Colonic mucosa (tissue), 4 donors: ENCODE measurements at regions not wholly inside any gene's neighbourhood (a gene's known extent, or its start where the extent isn't known, plus 50 kb on each side); places are given as distances from the start of the nearest gene placed in this dataset.

Experiments used
- DNase-seq: peaks from one replicate; pipeline ENCODE4 v3.0.0-alpha.2; 2020
- H3K27ac ChIP-seq: fragments of 200-600 bp; one replicate; pipeline ENCODE4 v1.8.0; 2021
- H3K27me3 ChIP-seq: fragments of 200-600 bp; one replicate; pipeline ENCODE4 v1.8.0; 2021
- H3K36me3 ChIP-seq: fragments of 200-600 bp; one replicate; pipeline ENCODE4 v1.8.0; 2021
- H3K4me1 ChIP-seq: fragments of 200-600 bp; one replicate; pipeline ENCODE4 v1.8.0; 2021; ENCODE audit warnings: mild to moderate bottlenecking
- H3K4me3 ChIP-seq: fragments of 200-600 bp; one replicate; pipeline ENCODE4 v1.8.0; 2021
- H3K9ac ChIP-seq, 2 donors: one replicate each; pipeline ENCODE4 v1.7.0; 2013; ENCODE audit warnings: control low read depth in 2 of 2, low read depth in 2 of 2, low read length in 2 of 2
- H3K9me3 ChIP-seq: fragments of 200-600 bp; one replicate; pipeline ENCODE4 v1.8.0; 2021
- intact Hi-C: fragments of 100-400 bp; cut with DNase I; formaldehyde crosslinking; loops from one replicate; pipeline ENCODE4 v1.14.1; 2022
- TF ChIP-seq, protein P1 (sequence below): fragments of 200-600 bp; IDR thresholded peaks from one replicate; pipeline ENCODE4 v1.8.0; 2022; ENCODE audit warnings: antibody characterized with exemption, mild to moderate bottlenecking
- donor health status: healthy.
- donor health status: DM: no; HTN: no; CAD: no.
- donor health status: DM: no; HTN: no; CAD: no.

DNA sequence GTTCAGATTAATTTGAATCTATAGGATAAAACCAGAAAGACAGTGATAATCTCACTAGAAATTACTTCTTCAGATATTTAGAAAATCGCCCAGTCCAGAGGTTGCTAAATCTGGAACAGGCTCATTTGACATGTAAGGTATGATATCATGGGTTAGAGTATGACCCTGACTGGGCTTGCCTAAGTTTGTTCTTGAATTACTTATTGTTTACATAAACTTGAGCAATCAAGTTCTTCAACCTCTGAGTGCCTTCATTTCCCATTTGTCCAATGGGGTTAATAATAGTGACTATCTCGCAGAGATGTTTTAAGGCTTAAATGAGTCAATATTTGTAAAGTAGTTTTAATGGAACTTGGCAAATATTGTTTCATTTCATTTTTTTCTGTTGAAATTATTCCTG, 1947.6 kb upstream of the IGFBP7 start:
- Histone ChIP-seq H3K4me3 (no peak overlapping the region), H3K27ac (no peak overlapping the region), H3K9me3 (no peaks in the 10 kb centered on the region), H3K27me3 (no peaks in the 10 kb centered on the region), H3K36me3 (no peaks in the 10 kb centered on the region), H3K9ac (no peak overlapping the region), H3K4me1 (no peaks in the 10 kb centered on the region)
- DNase-seq, result no peak
- TF ChIP-seq, protein P1, sequence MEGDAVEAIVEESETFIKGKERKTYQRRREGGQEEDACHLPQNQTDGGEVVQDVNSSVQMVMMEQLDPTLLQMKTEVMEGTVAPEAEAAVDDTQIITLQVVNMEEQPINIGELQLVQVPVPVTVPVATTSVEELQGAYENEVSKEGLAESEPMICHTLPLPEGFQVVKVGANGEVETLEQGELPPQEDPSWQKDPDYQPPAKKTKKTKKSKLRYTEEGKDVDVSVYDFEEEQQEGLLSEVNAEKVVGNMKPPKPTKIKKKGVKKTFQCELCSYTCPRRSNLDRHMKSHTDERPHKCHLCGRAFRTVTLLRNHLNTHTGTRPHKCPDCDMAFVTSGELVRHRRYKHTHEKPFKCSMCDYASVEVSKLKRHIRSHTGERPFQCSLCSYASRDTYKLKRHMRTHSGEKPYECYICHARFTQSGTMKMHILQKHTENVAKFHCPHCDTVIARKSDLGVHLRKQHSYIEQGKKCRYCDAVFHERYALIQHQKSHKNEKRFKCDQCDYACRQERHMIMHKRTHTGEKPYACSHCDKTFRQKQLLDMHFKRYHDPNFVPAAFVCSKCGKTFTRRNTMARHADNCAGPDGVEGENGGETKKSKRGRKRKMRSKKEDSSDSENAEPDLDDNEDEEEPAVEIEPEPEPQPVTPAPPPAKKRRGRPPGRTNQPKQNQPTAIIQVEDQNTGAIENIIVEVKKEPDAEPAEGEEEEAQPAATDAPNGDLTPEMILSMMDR, result no peak
- intact Hi-C loops, result no loop called here

DNA sequence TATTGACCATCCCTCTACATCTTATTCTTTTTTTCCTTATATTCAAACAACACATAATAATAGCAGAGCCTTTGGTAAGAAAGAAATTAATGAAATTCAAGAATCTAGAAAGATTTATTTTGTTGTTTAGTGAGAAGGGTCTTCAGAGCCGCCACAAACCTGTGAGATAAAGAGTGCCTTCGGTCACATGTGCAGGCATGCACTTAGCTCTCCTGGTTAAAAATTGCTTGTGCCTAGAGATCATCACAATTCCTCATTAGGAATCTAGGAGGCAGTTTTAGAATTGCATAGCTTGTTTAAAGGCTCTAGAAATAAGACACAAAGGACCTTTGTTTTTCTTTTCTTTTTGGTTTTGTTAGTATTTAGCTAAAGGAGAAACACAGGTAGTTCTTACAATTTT, 1948.4 kb upstream of the IGFBP7 start:
- Histone ChIP-seq H3K36me3 (no peaks in the 10 kb centered on the region), H3K4me1 (no peaks in the 10 kb centered on the region), H3K27me3 (no peaks in the 10 kb centered on the region), H3K9ac (no peak overlapping the region), H3K9me3 (no peaks in the 10 kb centered on the region), H3K4me3 (no peak overlapping the region), H3K27ac (no peak overlapping the region)
- DNase-seq, result no peak
- intact Hi-C loops, result no loop called here
- TF ChIP-seq, protein P1, result no peak

DNA sequence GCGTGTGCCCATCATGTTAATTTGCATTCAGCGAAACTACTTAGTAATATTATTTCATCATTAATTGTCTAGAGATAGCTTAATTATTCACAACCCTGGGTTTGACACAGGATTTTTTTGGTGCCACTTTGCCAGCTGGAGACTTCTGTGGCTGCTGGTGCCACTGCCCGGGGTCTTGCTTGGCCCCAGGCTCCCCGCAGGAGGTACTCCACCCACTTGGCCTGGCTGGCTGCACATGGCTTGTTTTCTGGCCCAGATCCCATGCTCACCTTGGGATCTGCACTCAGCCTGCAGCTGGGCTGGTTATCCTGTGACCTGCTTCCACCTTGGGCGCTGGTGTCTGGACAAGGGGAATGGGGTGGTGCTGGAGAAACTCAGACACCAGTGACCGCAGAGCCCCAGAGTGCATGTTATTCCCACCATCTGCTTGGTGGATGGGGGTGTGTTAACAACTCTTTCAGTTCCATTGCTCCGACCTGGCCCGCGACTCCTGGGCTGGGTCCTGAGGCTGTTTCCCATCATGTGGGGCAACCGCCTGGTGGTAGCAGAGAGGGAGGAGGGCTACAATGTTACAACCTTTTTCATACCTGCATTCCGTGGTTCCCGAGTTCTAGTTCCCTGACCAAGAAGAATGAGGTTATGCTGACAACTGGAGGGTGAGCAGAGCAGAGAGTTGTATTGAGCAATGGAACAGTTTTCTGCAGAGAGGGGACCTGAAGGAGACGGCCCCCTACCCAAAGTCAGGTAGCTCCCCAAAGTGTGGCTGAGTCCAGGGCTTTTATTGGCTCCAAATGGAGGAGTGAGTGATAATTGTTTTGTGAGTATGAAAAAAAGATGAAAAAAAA, 1950.0 kb upstream of the IGFBP7 start:
- DNase-seq, result no peak
- H3K4me1 ChIP-seq, result no peaks in the 10 kb centered on the region
- H3K9ac ChIP-seq, result no peak overlapping the region
- intact Hi-C loops, result no loop called here
- no peak overlapping the region for H3K4me3 ChIP-seq
- no peaks in the 10 kb centered on the region for H3K9me3 ChIP-seq
- no peaks in the 10 kb centered on the region for H3K36me3 ChIP-seq
- no peak overlapping the region for H3K27ac ChIP-seq
- TF ChIP-seq, protein P1, result no peak
- H3K27me3 ChIP-seq, result no peaks in the 10 kb centered on the region

DNA sequence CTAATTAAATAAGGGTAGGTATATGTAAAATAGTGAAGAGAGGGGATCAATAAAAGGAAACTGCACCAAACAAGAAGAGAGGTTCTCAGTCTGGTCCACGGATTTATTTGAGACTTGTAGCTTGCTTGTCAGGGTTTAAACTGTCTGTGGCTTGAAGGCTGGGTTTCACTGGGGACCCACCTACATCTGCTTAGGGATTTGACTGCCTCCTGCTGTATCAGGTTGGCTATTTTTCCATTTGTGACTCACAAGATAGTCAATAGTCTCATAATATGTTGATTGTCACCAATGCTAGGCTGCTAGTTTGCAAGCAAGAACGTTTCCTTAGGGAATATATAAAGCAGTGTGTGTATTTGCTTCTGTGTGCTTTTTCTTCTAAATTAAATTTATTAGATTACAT, 1950.7 kb upstream of the IGFBP7 start:
- no peaks in the 10 kb centered on the region for H3K9me3 ChIP-seq
- no peak overlapping the region for H3K4me3 ChIP-seq
- TF ChIP-seq, protein P1, result no peak
- intact Hi-C loops, result no loop called here
- no peak overlapping the region for H3K9ac ChIP-seq
- no peaks in the 10 kb centered on the region for H3K27me3 ChIP-seq
- H3K27ac ChIP-seq, result no peak overlapping the region
- DNase-seq, result no peak
- no peaks in the 10 kb centered on the region for H3K36me3 ChIP-seq
- no peaks in the 10 kb centered on the region for H3K4me1 ChIP-seq

DNA sequence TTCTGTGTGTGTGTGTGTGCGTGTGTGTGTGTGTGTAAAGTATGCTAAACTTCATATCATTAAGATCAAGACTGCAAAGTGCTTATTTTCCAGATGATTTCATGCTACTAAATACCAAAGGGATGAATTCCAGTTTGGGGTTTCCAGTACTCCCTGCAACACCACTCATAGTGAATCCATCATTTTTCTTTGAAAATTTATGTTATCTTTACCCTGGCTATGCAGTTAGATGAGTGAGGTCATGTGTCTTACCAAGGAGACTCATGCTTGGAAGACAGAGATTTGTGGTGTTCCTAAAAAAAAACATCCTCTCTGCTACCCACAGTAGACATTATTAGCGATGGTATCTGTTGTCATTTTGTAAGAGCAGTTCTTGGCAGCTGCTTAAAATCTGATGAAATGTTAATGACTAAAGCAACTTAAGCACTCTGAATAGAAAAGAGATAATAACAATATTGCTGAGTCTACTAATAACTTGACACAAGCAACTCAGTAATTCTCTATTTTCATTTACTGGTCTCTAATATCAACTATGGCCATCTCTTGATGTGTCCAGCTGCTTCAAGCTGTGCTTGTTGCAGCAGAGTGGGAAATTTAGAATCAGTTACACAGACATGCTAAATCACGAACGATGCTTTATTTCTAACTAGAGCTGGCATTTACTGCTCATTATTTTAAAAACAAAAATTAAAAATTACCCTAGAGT, 1953.0 kb upstream of the IGFBP7 start:
- intact Hi-C loops, result no loop called here
- H3K9ac ChIP-seq, result no peak overlapping the region
- H3K4me1 ChIP-seq, result no peaks in the 10 kb centered on the region
- TF ChIP-seq, protein P1, result no peak
- no peak overlapping the region for H3K4me3 ChIP-seq
- no peaks in the 10 kb centered on the region for H3K27me3 ChIP-seq
- no peaks in the 10 kb centered on the region for H3K9me3 ChIP-seq
- no peaks in the 10 kb centered on the region for H3K36me3 ChIP-seq
- no peak for DNase-seq
- H3K27ac ChIP-seq, result no peak overlapping the region
